SK-N-SH (cell line): ENCODE measurements at regions not wholly inside any gene's neighbourhood (a gene's known extent, or its start where the extent isn't known, plus 50 kb on each side); places are given as distances from the start of the nearest gene placed in this dataset.

ENCODE experiments used
- CTCF ChIA-PET: fragments of 300-600, 350-600 bp; formaldehyde crosslinking; extraction: SDS; loops from one replicate; lab custom pipeline; 2021; lab: Yijun Ruan, JAX
- POLR2A ChIA-PET: fragments of 350-600 bp; sonication (Branson Sonifier 250); formaldehyde crosslinking; extraction: SDS; loops from one replicate; lab custom pipeline; 2020; ENCODE audit warnings: antibody characterized with exemption, inconsistent platforms; lab: Yijun Ruan, JAX
- DNase-seq: peaks from one replicate; pipeline ENCODE4 v3.0.0; 2012
- H2AFZ ChIP-seq: fragments of 200-600 bp; sonication (generic); 2 replicates; pipeline ENCODE4 v1.8.1; 2016; ENCODE audit warnings: antibody characterized with exemption, mild to moderate bottlenecking, low read depth
- H3F3A ChIP-seq: fragments of 200-600 bp; sonication (generic); replicated peaks from 2 replicates; pipeline ENCODE3; 2016; ENCODE audit warnings: antibody characterized with exemption, mild to moderate bottlenecking; ENCODE audit not compliant: insufficient read depth
- H3K27ac ChIP-seq, 2 experiments: fragments of 200-500 bp in 1 of 2; fragments of 200-600 bp in 1 of 2; sonication (Bioruptor generic) in 1 of 2; sonication (generic), shearing (Covaris generic) in 1 of 2; 2 replicates each; pipeline versions ENCODE4 v1.5.1 to v1.6.1; 2014 to 2016; ENCODE audit warnings: low read depth in 2 of 2, inconsistent platforms in 1 of 2, low read length in 1 of 2, mild to moderate bottlenecking in 1 of 2, mixed read lengths in 1 of 2
- H3K27me3 ChIP-seq: fragments of 200-600 bp; sonication (generic), shearing (Covaris generic); 2 replicates; pipeline ENCODE4 v1.6.1; 2016; ENCODE audit warnings: mixed run types; ENCODE audit not compliant: insufficient read depth
- H3K36me3 ChIP-seq, 2 experiments: fragments of 200-500 bp in 1 of 2; fragments of 200-600 bp in 1 of 2; sonication (Bioruptor generic) in 1 of 2; sonication (generic) in 1 of 2; replicated peaks in 1 of 2; 2 replicates each; pipeline versions ENCODE3 to v1.5.1; 2014 to 2016; ENCODE audit warnings: low read length in 1 of 2, mild to moderate bottlenecking in 1 of 2; ENCODE audit not compliant: insufficient read depth in 2 of 2, control insufficient read depth in 1 of 2
- H3K4me1 ChIP-seq, 2 experiments: fragments of 200-500 bp in 1 of 2; fragments of 200-600 bp in 1 of 2; sonication (Bioruptor generic) in 1 of 2; sonication (generic), shearing (Covaris generic) in 1 of 2; 2 replicates each; pipeline versions ENCODE4 v1.5.1 to v1.6.1; 2014 to 2016; ENCODE audit warnings: low read depth in 1 of 2, low read length in 1 of 2, mixed run types in 1 of 2; ENCODE audit not compliant: insufficient read depth in 2 of 2, control insufficient read depth in 1 of 2
- H3K4me2 ChIP-seq: fragments of 200-600 bp; sonication (generic), shearing (Covaris generic); 2 replicates; pipeline ENCODE4 v1.6.1; 2017; ENCODE audit warnings: mixed run types
- H3K4me3 ChIP-seq, 2 experiments: fragments of 200-500 bp in 1 of 2; fragments of 200-600 bp in 1 of 2; sonication (Bioruptor generic) in 1 of 2; sonication (generic), shearing (Covaris generic) in 1 of 2; 2 replicates each; pipeline versions ENCODE4 v1.5.1 to v1.8.1; 2014 to 2016; ENCODE audit warnings: low read depth in 2 of 2, inconsistent platforms in 1 of 2, low read length in 1 of 2, mild to moderate bottlenecking in 1 of 2, mixed read lengths in 1 of 2, moderate library complexity in 1 of 2
- H3K79me2 ChIP-seq: fragments of 200-600 bp; sonication (generic); 2 replicates; pipeline ENCODE4 v1.8.1; 2017; ENCODE audit warnings: mild to moderate bottlenecking; ENCODE audit not compliant: insufficient read depth
- H3K9ac ChIP-seq: fragments of 200-600 bp; sonication (generic); 2 replicates; pipeline ENCODE4 v1.6.1; 2017; ENCODE audit warnings: mixed run types
- H3K9me2 ChIP-seq: fragments of 200-600 bp; sonication (generic); 2 replicates; pipeline ENCODE4 v1.6.1; 2017; ENCODE audit warnings: mixed run types
- H3K9me3 ChIP-seq: fragments of 200-600 bp; sonication (generic); 2 replicates; pipeline ENCODE4 v1.6.1; 2017; ENCODE audit warnings: mixed run types, mild to moderate bottlenecking, moderate library complexity
- H4K20me1 ChIP-seq: fragments of 200-600 bp; sonication (generic); 2 replicates; pipeline ENCODE4 v1.6.1; 2017; ENCODE audit warnings: mild to moderate bottlenecking, mixed run types; ENCODE audit not compliant: insufficient read depth
- CHD2 ChIP-seq: fragments of 150-350 bp; IDR thresholded peaks from 2 replicates; pipeline ENCODE4 v1.6.1; 2018; ENCODE audit warnings: low read length; ENCODE audit not compliant: partially characterized antibody
- ELF1 ChIP-seq: IDR thresholded peaks from 2 replicates; pipeline ENCODE4 v1.4.0; 2012
- EP300 ChIP-seq, 2 experiments: IDR thresholded peaks; 2 replicates each; pipeline versions ENCODE4 v1.4.0 to v1.6.1; 2012; ENCODE audit warnings: borderline replicate concordance in 1 of 2, low read depth in 1 of 2, low read length in 1 of 2
- EZH2phosphoT487 ChIP-seq: fragments of 200-600 bp; sonication (generic); IDR thresholded peaks from 2 replicates; pipeline ENCODE4 v1.6.1; 2017; ENCODE audit warnings: low read depth, mixed run types, mild to moderate bottlenecking, antibody characterized with exemption, moderate library complexity, borderline replicate concordance
- FOSL2 ChIP-seq: IDR thresholded peaks from 2 replicates; pipeline ENCODE4 v1.4.0; 2012; ENCODE audit warnings: low read depth, mild to moderate bottlenecking, moderate library complexity, borderline replicate concordance
- JUND ChIP-seq: IDR thresholded peaks from 2 replicates; pipeline ENCODE4 v1.4.0; 2012
- MEF2A ChIP-seq: IDR thresholded peaks from 2 replicates; pipeline ENCODE4 v1.4.0; 2012; ENCODE audit warnings: low read depth, borderline replicate concordance
- NRF1 ChIP-seq: IDR thresholded peaks from 2 replicates; pipeline ENCODE4 v1.6.1; 2012; ENCODE audit warnings: low read depth, mild to moderate bottlenecking, low read length
- POLR2AphosphoS5 ChIP-seq: IDR thresholded peaks from 2 replicates; pipeline ENCODE4 v1.6.1; 2012; ENCODE audit warnings: low read depth, low read length
- RAD21 ChIP-seq: IDR thresholded peaks from 2 replicates; pipeline ENCODE4 v1.6.1; 2012; ENCODE audit warnings: mild to moderate bottlenecking, low read length
- RCOR1 ChIP-seq: fragments of 150-350 bp; IDR thresholded peaks from 2 replicates; pipeline ENCODE4 v1.6.1; 2017; ENCODE audit warnings: antibody characterized with exemption, low read length
- SIN3A ChIP-seq: IDR thresholded peaks from 2 replicates; pipeline ENCODE4 v1.6.1; 2012; ENCODE audit warnings: low read depth, mild to moderate bottlenecking, low read length, moderate library complexity, borderline replicate concordance
- SMC3 ChIP-seq: IDR thresholded peaks from 2 replicates; pipeline ENCODE4 v1.6.1; 2012; ENCODE audit warnings: low read depth, low read length, improper control_type of control experiment
- TAF1 ChIP-seq: IDR thresholded peaks from 2 replicates; pipeline ENCODE4 v1.6.1; 2012; ENCODE audit warnings: low read depth, mild to moderate bottlenecking, low read length, moderate library complexity, borderline replicate concordance
- TCF12 ChIP-seq: IDR thresholded peaks from 2 replicates; pipeline ENCODE4 v1.4.0; 2012
- TEAD4 ChIP-seq: IDR thresholded peaks from 2 replicates; pipeline ENCODE4 v1.4.0; 2012; ENCODE audit warnings: mild to moderate bottlenecking, borderline replicate concordance; ENCODE audit not compliant: insufficient read depth
- WGBS: methylation state at CpG from one replicate; pipeline ENCODE4 v1.1.6; 2017; ENCODE audit warnings: low lambda C conversion rate; 5-methylcytosine and 5-hydroxymethylcytosine counted together
- TF ChIP-seq, protein P1 (sequence below): fragments of 200-600 bp; sonication (generic); IDR thresholded peaks from 2 replicates; pipeline ENCODE4 v1.6.1; 2017; ENCODE audit warnings: antibody characterized with exemption, mild to moderate bottlenecking, moderate library complexity
- TF ChIP-seq, protein P2 (sequence below): IDR thresholded peaks from 2 replicates; pipeline ENCODE4 v1.4.0; 2012; ENCODE audit warnings: low read depth, borderline replicate concordance
- TF ChIP-seq, protein P3 (sequence below): IDR thresholded peaks from 2 replicates; pipeline ENCODE4 v1.4.0; 2012; ENCODE audit warnings: low read depth, borderline replicate concordance

DNA sequence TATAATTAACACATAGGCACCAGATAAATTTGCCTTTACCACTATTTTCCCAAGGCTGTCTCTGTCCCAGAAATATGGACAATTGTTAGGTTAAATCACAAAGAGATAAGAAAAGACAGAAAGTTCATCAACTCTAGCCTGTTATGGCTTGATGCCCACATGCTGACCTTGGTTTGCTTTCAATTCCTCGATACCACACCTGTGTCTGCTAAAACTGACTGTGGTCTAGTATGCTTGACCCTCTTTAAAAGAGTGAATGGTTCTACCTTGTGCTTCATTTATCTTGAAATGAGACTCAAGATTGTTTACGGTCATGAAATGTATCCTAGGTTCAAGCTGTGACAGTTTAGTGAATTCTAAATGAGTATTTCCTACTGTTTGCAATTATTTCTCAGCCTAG, 909.0 kb upstream of the LRRTM1 start:
- no peak for TF ChIP-seq TEAD4
- TF ChIP-seq NRF1, result no peak
- no peak for TF ChIP-seq SMC3
- TF ChIP-seq CHD2, result no peak
- no peak for TF ChIP-seq RAD21
- CTCF ChIA-PET, result no interaction called here
- POLR2A ChIA-PET, result no interaction called here

DNA sequence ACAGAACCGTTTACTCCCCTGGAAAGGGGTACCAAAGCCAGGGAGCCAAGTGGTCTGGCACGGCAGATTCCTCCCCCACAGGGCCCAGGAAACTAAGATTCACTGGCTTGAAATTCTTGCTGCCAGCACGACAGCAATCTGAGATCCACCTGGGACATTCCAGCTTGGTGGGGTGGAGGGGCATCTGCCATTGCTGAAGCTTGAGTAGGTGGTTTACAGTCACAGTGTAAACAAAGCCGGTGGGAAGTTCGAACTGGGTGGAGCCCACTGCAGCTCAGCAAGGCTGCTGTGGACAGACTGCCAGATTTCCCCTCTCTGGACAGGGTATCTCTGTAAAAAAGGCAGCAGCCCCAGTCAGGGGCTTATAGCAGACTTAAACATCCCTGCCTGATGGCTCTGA, 901.7 kb upstream of the LRRTM1 start:
- POLR2A ChIA-PET, result no interaction called here
- Histone ChIP-seq H3K4me1 (no peaks in the 10 kb centered on the region), H3F3A (no peaks in the 10 kb centered on the region), H3K27me3 (no peaks in the 10 kb centered on the region), H3K36me3 (no peaks in the 10 kb centered on the region), H3K27ac (no peak overlapping the region), H3K9ac (no peak overlapping the region), H3K9me3 (no peaks in the 10 kb centered on the region), H3K9me2 (no peaks in the 10 kb centered on the region), H3K4me2 (no peak overlapping the region), H3K79me2 (no peaks in the 10 kb centered on the region), H2AFZ (no peak overlapping the region), H3K4me3 (no peak overlapping the region), H4K20me1 (no peaks in the 10 kb centered on the region)
- CTCF ChIA-PET, result no interaction called here
- DNase-seq, result no peak
- WGBS, result 8% methylated on average over 3 of the region's 5 CpGs
- TF ChIP-seq SIN3A, result no peak
- no peak for TF ChIP-seq CHD2
- TF ChIP-seq TCF12, result no peak
- TF ChIP-seq POLR2AphosphoS5, result no peak
- no peak for TF ChIP-seq ELF1
- TF ChIP-seq, protein P1, sequence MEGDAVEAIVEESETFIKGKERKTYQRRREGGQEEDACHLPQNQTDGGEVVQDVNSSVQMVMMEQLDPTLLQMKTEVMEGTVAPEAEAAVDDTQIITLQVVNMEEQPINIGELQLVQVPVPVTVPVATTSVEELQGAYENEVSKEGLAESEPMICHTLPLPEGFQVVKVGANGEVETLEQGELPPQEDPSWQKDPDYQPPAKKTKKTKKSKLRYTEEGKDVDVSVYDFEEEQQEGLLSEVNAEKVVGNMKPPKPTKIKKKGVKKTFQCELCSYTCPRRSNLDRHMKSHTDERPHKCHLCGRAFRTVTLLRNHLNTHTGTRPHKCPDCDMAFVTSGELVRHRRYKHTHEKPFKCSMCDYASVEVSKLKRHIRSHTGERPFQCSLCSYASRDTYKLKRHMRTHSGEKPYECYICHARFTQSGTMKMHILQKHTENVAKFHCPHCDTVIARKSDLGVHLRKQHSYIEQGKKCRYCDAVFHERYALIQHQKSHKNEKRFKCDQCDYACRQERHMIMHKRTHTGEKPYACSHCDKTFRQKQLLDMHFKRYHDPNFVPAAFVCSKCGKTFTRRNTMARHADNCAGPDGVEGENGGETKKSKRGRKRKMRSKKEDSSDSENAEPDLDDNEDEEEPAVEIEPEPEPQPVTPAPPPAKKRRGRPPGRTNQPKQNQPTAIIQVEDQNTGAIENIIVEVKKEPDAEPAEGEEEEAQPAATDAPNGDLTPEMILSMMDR, result no peak
- TF ChIP-seq RCOR1, result no peak
- no peak for TF ChIP-seq EZH2phosphoT487
- TF ChIP-seq, protein P2, sequence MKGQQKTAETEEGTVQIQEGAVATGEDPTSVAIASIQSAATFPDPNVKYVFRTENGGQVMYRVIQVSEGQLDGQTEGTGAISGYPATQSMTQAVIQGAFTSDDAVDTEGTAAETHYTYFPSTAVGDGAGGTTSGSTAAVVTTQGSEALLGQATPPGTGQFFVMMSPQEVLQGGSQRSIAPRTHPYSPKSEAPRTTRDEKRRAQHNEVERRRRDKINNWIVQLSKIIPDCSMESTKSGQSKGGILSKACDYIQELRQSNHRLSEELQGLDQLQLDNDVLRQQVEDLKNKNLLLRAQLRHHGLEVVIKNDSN, result no peak
- no peak for TF ChIP-seq FOSL2
- no peak for TF ChIP-seq JUND
- TF ChIP-seq TAF1, result no peak
- TF ChIP-seq EP300 (IDR thresholded peaks at IDR 0.05; ENCODE audit: borderline replicate concordance in 1 of 2, low read depth in 1 of 2, low read length in 1 of 2), result no peak
- no peak for TF ChIP-seq MEF2A
- TF ChIP-seq TEAD4, result no peak
- TF ChIP-seq, protein P3, sequence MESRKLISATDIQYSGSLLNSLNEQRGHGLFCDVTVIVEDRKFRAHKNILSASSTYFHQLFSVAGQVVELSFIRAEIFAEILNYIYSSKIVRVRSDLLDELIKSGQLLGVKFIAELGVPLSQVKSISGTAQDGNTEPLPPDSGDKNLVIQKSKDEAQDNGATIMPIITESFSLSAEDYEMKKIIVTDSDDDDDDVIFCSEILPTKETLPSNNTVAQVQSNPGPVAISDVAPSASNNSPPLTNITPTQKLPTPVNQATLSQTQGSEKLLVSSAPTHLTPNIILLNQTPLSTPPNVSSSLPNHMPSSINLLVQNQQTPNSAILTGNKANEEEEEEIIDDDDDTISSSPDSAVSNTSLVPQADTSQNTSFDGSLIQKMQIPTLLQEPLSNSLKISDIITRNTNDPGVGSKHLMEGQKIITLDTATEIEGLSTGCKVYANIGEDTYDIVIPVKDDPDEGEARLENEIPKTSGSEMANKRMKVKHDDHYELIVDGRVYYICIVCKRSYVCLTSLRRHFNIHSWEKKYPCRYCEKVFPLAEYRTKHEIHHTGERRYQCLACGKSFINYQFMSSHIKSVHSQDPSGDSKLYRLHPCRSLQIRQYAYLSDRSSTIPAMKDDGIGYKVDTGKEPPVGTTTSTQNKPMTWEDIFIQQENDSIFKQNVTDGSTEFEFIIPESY, result no peak

More for the DNA sequence above, 909.0 kb upstream of the LRRTM1 start:
- H2AFZ ChIP-seq, result no peak overlapping the region
- no peaks in the 10 kb centered on the region for H3K79me2 ChIP-seq
- H3K9me3 ChIP-seq, result no peaks in the 10 kb centered on the region; the same call in 1 of the 2 replicates
- H3K27ac ChIP-seq, result no peak overlapping the region
- no peak overlapping the region for H3K4me2 ChIP-seq
- no peaks in the 10 kb centered on the region for H3K36me3 ChIP-seq
- H4K20me1 ChIP-seq, result no peaks in the 10 kb centered on the region
- DNase-seq, result no peak
- WGBS, result 13% methylated on average over 2 of the region's 2 CpGs
- H3K9me2 ChIP-seq, result no peaks in the 10 kb centered on the region
- H3F3A ChIP-seq, result no peaks in the 10 kb centered on the region
- H3K4me1 ChIP-seq, result no peaks in the 10 kb centered on the region
- H3K4me3 ChIP-seq, result no peak overlapping the region
- no peak overlapping the region for H3K9ac ChIP-seq
- H3K27me3 ChIP-seq, result no peaks in the 10 kb centered on the region
